GM18511 (cell line): ENCODE measurements at regions not wholly inside any gene's neighbourhood (a gene's known extent, or its start where the extent isn't known, plus 50 kb on each side); places are given as distances from the start of the nearest gene placed in this dataset.
A peak's percentile ranks its signal among the peaks of the same experiment; 100 is the strongest.

Experiments used
- ATAC-seq: cut with Tn5 transposase; IDR thresholded peaks from one replicate; pipeline ENCODE4 v1.9.1; 2021; ENCODE audit warnings: mild to moderate bottlenecking, moderate library complexity; ENCODE audit not compliant: unreplicated experiment

GRCh38 chr4:112029771-112030171 is 115.5 kb upstream of the FAM241A start:
- ATAC-seq: no peak

GRCh38 chr4:112031712-112032328 is 113.4 kb upstream of the FAM241A start:
- peak; percentile 93 for ATAC-seq

GRCh38 chr4:112036886-112037285 is 108.4 kb upstream of the FAM241A start:
- ATAC-seq: no peak

GRCh38 chr4:112038861-112039260 is 106.4 kb upstream of the FAM241A start:
- no peak for ATAC-seq

GRCh38 chr4:112049119-112049518 is 96.1 kb upstream of the FAM241A start:
- peak; percentile 97 for ATAC-seq

- ATAC-seq: no peak
These were observed 91.4 kb upstream of the FAM241A start for GRCh38 chr4:112053825-112054350.

GRCh38 chr4:112055100-112055499 is 90.2 kb upstream of the FAM241A start:
- no peak for ATAC-seq

- ATAC-seq: no peak
These were observed 87.8 kb upstream of the FAM241A start for GRCh38 chr4:112057470-112057869.

- no peak for ATAC-seq
These were observed 86.8 kb upstream of the FAM241A start for GRCh38 chr4:112058433-112058832.

- no peak for ATAC-seq
These were observed 85.0 kb upstream of the FAM241A start for GRCh38 chr4:112060212-112060611.

- no peak for ATAC-seq
These were observed 83.9 kb upstream of the FAM241A start for GRCh38 chr4:112061207-112061817.

GRCh38 chr4:112063260-112063659 is 82.0 kb upstream of the FAM241A start:
- no peak for ATAC-seq

GRCh38 chr4:112069110-112069509 is 76.1 kb upstream of the FAM241A start:
- ATAC-seq: no peak

- no peak for ATAC-seq
These were observed 72.1 kb upstream of the FAM241A start for GRCh38 chr4:112073181-112073580.

- ATAC-seq: peak; percentile 82
These were observed 70.0 kb upstream of the FAM241A start for GRCh38 chr4:112075129-112075753.

GRCh38 chr4:112075906-112076305 is 69.3 kb upstream of the FAM241A start:
- ATAC-seq: no peak

GRCh38 chr4:112076919-112077608 is 68.2 kb upstream of the FAM241A start:
- peak; percentile 54 for ATAC-seq

GRCh38 chr4:112077743-112078142 is 67.5 kb upstream of the FAM241A start:
- ATAC-seq: no peak

- ATAC-seq: no peak
These were observed 62.2 kb upstream of the FAM241A start for GRCh38 chr4:112082954-112083586.

- ATAC-seq: no peak
These were observed 61.5 kb upstream of the FAM241A start for GRCh38 chr4:112083587-112084347.
